ENCODE measurements at regions not wholly inside any gene's neighbourhood (a gene's known extent, or its start where the extent isn't known, plus 50 kb on each side); places are given as distances from the start of the nearest gene placed in this dataset.

- Histone ChIP-seq H3K4me3 (replicated peaks in 1 of 3; ENCODE audit: insufficient read depth in 1 of 3, low read depth in 2 of 3, low read length in 3 of 3) (no peak overlapping the region), H3K79me2 (ENCODE audit: insufficient read depth, low read length) (no peaks in the 10 kb centered on the region), H3K4me1 (ENCODE audit: insufficient read depth, low read length) (no peaks in the 10 kb centered on the region), H3K9me3 (ENCODE audit: low read length) (0 out of 2 replicates have a peak, but pooled peaks cover 4% of the 10 kb centered on the region), H4K20me1 (ENCODE audit: insufficient read depth, low read length) (no peaks in the 10 kb centered on the region), H3K27ac (ENCODE audit: extremely low read length, insufficient read depth, low read length) (no peak overlapping the region), H3K27me3 (ENCODE audit: control insufficient read depth in 1 of 2, insufficient read depth in 2 of 2, low read length in 2 of 2) (no peaks in the 10 kb centered on the region), H3K36me3 (replicated peaks in 1 of 2; ENCODE audit: control insufficient read depth in 1 of 2, insufficient read depth in 2 of 2, low read length in 2 of 2) (no peaks in the 10 kb centered on the region), H3K4me2 (ENCODE audit: low read depth, low read length) (no peak overlapping the region), H2AFZ (ENCODE audit: low read length) (no peak overlapping the region), H3K9ac (ENCODE audit: insufficient read depth, low read depth, low read length) (no peak overlapping the region)
- TF ChIP-seq RAD51 (IDR thresholded peaks at IDR 0.05; ENCODE audit: borderline replicate concordance) (no peak), PRDM10 (CRISPR knock-in tag; IDR thresholded peaks at IDR 0.05; ENCODE audit: low read depth) (no peak), ZNF724P (CRISPR knock-in tag; IDR thresholded peaks at IDR 0.05; ENCODE audit: borderline replicate concordance) (no peak), SRSF4 (IDR thresholded peaks at IDR 0.05; ENCODE audit: low read depth, low read length, poor library complexity, severe bottlenecking) (no peak), ZNF235 (CRISPR knock-in tag; IDR thresholded peaks at IDR 0.05; ENCODE audit: borderline replicate concordance) (no peak), ATF7-NPFF (CRISPR knock-in tag; IDR thresholded peaks at IDR 0.05; ENCODE audit: low read depth) (no peak), GABPA (IDR thresholded peaks at IDR 0.05; ENCODE audit: low read depth, low read length) (no peak), GABPA (CRISPR knock-in tag; IDR thresholded peaks at IDR 0.05; ENCODE audit: low read depth) (no peak), NR3C1 (CRISPR knock-in tag; IDR thresholded peaks at IDR 0.05) (no peak), MTF2 (CRISPR knock-in tag; IDR thresholded peaks at IDR 0.05; ENCODE audit: borderline replicate concordance) (no peak), PATZ1 (CRISPR knock-in tag; IDR thresholded peaks at IDR 0.05) (no peak), SIN3B (IDR thresholded peaks at IDR 0.05; ENCODE audit: low read length) (no peak), ZNF646 (CRISPR knock-in tag; IDR thresholded peaks at IDR 0.05) (no peak), SP4 (CRISPR knock-in tag; IDR thresholded peaks at IDR 0.05) (no peak), ZNF432 (CRISPR knock-in tag; IDR thresholded peaks at IDR 0.05; ENCODE audit: borderline replicate concordance) (no peak)
- no TSS peak for BruUV-seq (replicated peaks)
- in situ Hi-C loops (cut with HindIII; ENCODE audit: extremely low pct_ligation_motif_present, low pct_unique_long_range_greater_than_20kb) (no loop called here), intact Hi-C loops (cut with micrococcal nuclease; ENCODE audit: unreplicated experiment) (no loop called here)
- POLR2A ChIA-PET, result no interaction called here
- 0% methylated on average over 3 of the region's 3 CpGs for WGBS (ENCODE audit: low lambda C conversion rate)
- CTCF ChIA-PET (ENCODE audit: low intra/inter-chr PET ratio, low total read pairs), result no interaction called here
- DNase-seq (ENCODE audit: low spot score) (no peak), FAIRE-seq (no peak), ATAC-seq (no peak)
Observed at GRCh38 chr6:9487128-9487527, 927.7 kb downstream of the TFAP2A start.

Measured in HepG2 (cell line).